C4-2B (cell line): ENCODE measurements at regions not wholly inside any gene's neighbourhood (a gene's known extent, or its start where the extent isn't known, plus 50 kb on each side); places are given as distances from the start of the nearest gene placed in this dataset.

Source experiments
- H3K27ac ChIP-seq: fragments of 450-650 bp; 2 replicates; pipeline ENCODE4 v1.5.1; 2017
- ZFX ChIP-seq: fragments of 450-650 bp; IDR thresholded peaks from 2 replicates; pipeline ENCODE4 v1.6.1; 2017
- TF ChIP-seq, protein P1 (sequence below): fragments of 450-650 bp; conservative IDR thresholded peaks from 2 replicates; pipeline ENCODE4 v1.5.1; 2017; ENCODE audit warnings: mild to moderate bottlenecking

DNA sequence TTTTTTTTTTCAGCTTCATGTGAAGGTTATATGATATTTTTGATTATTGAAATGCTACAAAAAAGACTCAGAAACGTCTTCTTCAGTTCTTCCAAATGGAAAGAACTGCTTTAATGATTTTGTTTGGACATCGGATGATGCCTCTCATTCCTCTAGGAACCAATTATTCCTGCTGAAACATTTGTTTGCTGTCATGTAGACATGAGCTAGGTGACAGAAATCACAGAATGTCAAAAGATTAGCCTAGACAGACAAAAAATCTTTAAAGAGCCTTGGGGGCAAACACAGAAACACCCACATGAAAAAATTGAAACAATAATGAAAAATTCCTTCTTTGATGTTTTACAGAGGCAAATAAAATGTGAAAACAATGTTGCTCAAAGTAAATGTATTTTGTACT, 244.2 kb upstream of the EDIL3 start:
- H3K27ac ChIP-seq, result no peak overlapping the region

DNA sequence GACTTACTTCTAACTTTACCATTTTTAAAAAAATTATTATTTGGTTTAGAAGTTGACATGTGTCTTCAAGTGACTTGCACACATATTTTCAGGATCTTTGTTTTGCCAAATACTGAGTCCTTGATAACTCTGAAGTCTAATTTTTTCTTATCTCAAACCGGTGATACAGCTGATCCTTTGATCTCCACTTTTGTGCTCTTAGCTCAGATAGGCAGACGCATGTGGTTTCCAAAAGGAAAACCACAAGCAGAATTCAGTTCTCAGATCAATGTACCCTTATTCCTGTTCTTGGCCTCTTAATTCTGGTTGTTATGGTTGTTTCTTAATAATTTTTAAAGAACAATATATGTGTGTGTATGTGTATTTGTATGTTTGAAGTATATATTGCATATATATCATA, 238.3 kb upstream of the EDIL3 start:
- TF ChIP-seq, protein P1, sequence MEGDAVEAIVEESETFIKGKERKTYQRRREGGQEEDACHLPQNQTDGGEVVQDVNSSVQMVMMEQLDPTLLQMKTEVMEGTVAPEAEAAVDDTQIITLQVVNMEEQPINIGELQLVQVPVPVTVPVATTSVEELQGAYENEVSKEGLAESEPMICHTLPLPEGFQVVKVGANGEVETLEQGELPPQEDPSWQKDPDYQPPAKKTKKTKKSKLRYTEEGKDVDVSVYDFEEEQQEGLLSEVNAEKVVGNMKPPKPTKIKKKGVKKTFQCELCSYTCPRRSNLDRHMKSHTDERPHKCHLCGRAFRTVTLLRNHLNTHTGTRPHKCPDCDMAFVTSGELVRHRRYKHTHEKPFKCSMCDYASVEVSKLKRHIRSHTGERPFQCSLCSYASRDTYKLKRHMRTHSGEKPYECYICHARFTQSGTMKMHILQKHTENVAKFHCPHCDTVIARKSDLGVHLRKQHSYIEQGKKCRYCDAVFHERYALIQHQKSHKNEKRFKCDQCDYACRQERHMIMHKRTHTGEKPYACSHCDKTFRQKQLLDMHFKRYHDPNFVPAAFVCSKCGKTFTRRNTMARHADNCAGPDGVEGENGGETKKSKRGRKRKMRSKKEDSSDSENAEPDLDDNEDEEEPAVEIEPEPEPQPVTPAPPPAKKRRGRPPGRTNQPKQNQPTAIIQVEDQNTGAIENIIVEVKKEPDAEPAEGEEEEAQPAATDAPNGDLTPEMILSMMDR, result no peak
- TF ChIP-seq ZFX, result no peak
- H3K27ac ChIP-seq, result no peak overlapping the region

More for the DNA sequence above, 244.2 kb upstream of the EDIL3 start:
- TF ChIP-seq, protein P1, result no peak
- TF ChIP-seq ZFX, result no peak

DNA sequence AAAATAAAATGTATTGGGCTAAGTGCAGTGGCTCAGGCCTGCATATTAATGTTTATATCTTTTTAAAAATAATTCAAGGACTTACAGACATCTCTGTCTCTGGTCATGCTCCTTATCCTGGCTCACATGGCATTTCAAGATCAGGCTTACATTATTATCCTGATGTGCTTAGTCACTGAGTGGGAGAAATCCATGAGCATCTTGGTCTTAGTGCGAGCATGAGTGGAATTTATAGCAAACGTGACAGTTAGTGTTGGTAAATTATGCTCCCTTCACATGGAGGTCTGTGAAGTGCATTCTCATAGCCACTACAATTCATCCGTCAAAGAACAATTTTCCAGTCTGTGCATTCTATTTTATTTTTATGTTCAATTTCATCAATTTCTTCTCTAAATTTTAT, 237.8 kb upstream of the EDIL3 start:
- H3K27ac ChIP-seq, result no peak overlapping the region
- TF ChIP-seq, protein P1, result no peak
- no peak for TF ChIP-seq ZFX

DNA sequence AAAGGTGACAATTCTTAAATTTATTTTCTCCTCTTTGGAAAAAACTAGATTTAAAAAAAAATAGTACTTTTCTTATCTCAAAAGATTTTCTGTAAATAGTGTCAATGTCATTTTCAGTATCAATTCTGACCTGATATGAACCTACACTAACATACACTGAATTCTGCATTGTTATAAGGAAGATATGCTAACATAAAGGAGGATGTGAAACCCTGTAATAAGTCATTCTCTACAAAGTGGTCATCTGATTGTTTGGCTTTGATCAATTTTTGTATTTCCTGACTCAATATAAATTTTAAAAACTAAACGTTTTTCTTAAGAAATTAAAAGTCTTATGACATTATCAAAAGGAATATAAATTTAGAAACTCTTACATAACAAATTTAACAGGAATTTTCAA, 233.6 kb upstream of the EDIL3 start:
- no peak for TF ChIP-seq ZFX
- TF ChIP-seq, protein P1, result no peak

DNA sequence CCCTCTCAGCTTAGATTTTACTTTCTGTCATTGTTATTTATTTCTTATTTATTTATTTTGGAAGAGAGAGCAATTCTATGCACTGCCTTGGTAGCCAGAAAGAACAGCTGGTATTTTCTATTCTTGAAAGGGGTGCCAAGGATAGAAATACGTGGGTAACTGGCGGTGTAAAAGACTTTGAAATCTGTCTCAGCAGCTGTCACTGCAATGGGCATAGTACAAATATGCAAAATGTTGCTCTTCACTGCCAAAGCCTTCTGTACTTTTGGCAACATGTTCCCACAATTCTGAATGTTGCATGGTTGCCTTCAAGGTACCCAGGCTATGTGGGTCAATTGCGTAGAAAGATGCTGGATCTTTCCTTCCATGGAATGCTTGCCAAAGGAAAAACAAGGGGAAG, 230.2 kb upstream of the EDIL3 start:
- no peak for TF ChIP-seq ZFX
- TF ChIP-seq, protein P1, result no peak

More for the DNA sequence above, 233.6 kb upstream of the EDIL3 start:
- H3K27ac ChIP-seq, result no peak overlapping the region

DNA sequence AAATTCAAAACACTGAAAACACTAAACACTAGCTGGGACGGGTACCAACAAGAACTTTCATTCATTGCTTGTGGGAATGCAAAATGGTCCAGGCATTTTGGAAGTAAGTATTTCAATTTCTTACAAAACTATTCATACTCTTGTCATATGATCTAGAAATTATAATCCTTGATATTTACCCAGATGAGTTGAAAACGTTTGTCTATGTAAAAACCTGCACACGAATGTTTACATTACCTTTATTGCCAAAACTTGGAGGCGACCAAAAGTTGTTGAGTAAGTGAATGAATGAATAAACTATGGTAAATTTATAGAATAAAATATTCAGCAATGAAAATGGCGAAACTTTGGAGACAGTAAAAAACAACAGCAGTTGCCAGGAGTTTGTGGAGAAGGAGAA, 222.1 kb upstream of the EDIL3 start:
- TF ChIP-seq, protein P1, result no peak
- TF ChIP-seq ZFX, result no peak

More for the DNA sequence above, 230.2 kb upstream of the EDIL3 start:
- no peak overlapping the region for H3K27ac ChIP-seq

DNA sequence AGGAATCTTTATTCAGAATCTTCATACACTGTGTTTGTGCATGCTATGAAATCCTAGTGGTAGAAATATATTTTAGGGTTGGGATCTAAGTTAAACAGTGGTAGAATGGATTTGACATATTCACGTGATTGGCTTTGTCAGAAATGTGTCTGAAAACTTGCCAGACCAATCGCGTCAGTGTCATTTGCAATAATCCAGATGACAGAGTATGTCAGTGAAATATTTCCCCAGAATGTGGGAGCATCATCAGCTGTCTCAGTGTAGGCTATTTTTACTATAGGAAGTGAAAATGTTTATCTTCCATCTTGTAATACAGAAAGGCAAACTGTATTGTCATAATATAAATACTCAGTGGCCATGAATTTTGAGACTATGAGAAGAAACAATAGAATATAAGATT, 220.6 kb upstream of the EDIL3 start:
- TF ChIP-seq, protein P1, result no peak
- TF ChIP-seq ZFX, result no peak
- H3K27ac ChIP-seq, result no peak overlapping the region

More for the DNA sequence above, 222.1 kb upstream of the EDIL3 start:
- H3K27ac ChIP-seq, result no peak overlapping the region
